CD4-positive, alpha-beta T cell treated with Interferon alpha-2 for 1 hour (primary cell): ENCODE measurements at regions not wholly inside any gene's neighbourhood (a gene's known extent, or its start where the extent isn't known, plus 50 kb on each side); places are given as distances from the start of the nearest gene placed in this dataset.

ENCODE experiments used
- DNase-seq, 2 donors: peaks; one replicate each; pipeline ENCODE4 v3.0.0-alpha.2; 2020 to 2022

DNA sequence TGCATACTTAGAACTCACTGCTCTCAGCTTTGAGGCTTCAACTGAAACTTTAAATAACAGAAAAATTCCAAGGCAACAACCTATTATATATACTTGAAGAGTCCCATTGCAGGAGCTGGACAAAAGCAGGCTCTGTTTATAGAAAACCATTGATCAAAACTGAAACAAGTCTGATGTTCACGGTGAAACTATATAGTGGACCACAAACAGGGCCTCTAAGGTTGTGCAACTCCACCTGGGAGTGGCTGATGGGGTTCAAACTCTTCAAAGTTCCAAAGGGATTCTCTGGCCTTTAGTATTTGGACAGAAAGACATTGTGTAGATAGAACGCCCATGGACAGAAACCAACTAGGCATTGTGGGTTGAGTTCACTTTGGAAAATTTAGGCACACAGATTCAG, 140.3 kb downstream of the ZC3H11B start:
- no peak for DNase-seq

DNA sequence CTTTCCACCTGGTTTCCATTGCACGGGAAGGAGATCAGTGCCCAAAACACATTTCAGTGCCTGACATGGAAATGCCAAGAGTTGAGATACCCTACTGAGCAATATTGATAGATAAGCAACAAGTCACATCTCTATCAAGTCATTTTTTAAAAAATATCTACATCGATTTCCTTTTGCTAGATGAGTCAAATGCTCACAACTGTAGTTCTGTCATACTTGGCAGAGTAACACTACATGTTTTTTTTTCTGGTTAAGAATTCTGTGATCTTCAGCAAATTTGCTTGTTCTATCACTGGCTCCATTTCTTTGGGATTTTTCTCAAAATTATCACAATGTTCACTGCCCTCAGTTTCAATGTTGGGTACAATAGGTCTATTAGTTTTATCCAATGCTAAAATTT, 145.4 kb downstream of the ZC3H11B start:
- DNase-seq: no peak

DNA sequence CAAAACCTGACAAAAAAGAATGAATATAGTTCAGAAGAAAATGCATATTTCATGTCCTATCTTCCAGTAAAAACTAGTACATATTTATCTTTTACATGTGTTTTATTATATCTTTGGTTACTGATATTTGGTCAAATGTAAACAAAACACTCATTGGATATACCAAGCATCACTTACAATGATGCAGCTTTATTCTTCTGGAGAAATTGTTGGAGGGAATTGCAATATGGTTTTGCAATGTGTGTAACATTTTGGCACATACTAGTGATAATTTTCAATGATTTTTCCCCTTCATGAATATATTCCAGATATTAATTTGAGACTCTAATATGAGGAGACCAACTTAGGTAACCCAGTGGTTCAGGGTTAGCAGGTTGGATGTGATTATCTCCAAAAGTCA, 146.1 kb downstream of the ZC3H11B start:
- no peak for DNase-seq

DNA sequence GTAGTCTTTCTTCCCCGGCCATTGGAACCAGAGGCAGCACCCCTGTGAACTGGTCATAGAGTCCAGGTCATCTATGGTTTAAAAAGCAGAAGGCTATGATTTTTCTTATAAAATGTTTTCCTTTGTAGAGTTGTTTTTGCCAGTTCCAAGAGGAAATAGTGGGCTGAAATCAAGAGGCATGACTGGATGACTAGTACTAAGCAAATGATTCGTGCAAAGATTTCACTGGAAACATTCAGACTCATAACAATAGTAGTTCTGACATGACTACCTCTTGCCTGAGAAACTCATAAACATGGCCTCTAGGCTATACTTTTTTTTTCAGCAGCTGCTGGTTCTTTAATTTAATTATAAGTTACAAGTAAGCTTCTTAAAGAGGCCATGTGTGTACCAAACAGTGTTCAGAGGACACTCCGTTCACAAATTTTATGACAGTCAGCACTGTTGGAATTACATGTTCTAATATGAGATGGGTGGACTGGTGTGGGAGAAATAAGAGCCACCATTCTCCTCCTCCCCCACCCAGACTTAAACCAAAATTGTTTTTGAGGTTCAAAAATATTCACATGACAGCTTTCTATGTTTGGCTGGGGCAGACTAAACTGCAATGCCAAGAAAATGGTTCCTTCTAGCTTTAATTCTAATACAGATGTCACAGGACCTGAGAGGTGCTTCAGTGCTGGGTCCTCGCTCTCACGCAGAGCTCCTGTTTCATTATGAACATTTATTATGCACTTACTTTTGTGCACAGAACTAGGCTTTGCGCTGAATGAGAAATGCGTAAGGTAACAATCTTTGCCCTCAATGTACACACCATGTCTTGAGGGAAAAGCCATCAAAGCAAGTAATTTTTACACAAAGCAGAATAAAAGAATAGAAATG, 147.5 kb downstream of the ZC3H11B start:
- DNase-seq: no peak

DNA sequence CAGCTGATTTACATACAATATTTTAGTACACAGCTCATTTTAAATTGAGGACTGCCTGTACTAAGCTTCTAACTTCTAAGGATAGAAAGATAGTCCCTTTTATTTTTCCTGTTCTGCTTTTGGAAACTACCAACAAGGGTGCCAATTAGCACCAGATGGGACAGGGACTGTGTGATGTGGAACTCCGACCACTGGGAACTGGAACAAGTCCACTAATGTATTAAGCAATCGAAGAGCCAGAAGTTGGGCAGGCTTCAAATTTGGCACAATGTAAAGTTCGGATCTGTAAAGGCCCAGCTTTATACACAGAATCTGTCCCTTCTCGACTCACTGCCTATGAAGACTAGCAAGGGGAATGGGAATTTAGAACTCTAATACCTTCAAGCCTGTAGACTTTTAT, 149.3 kb downstream of the ZC3H11B start:
- no peak for DNase-seq

DNA sequence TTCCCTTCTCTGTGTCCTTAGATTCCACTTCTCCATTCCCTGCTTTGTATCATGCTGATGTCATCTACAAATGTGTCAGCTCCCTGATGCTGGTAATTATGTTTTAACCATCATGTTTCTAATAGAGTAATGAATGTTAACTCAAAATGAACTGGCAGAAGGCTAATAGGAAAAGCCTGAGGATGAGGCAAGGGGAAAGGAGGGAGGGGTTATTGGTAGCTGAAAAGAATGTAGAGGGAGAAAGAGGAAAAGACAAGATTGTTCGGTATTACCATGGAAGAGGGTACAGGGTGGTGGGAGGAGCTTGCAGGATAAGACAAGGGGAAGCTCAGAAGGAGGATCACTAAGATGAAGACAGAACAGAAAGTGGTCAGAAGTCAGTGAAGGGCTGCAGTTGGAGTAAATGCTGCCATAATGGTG, 150.9 kb downstream of the ZC3H11B start:
- DNase-seq: no peak

DNA sequence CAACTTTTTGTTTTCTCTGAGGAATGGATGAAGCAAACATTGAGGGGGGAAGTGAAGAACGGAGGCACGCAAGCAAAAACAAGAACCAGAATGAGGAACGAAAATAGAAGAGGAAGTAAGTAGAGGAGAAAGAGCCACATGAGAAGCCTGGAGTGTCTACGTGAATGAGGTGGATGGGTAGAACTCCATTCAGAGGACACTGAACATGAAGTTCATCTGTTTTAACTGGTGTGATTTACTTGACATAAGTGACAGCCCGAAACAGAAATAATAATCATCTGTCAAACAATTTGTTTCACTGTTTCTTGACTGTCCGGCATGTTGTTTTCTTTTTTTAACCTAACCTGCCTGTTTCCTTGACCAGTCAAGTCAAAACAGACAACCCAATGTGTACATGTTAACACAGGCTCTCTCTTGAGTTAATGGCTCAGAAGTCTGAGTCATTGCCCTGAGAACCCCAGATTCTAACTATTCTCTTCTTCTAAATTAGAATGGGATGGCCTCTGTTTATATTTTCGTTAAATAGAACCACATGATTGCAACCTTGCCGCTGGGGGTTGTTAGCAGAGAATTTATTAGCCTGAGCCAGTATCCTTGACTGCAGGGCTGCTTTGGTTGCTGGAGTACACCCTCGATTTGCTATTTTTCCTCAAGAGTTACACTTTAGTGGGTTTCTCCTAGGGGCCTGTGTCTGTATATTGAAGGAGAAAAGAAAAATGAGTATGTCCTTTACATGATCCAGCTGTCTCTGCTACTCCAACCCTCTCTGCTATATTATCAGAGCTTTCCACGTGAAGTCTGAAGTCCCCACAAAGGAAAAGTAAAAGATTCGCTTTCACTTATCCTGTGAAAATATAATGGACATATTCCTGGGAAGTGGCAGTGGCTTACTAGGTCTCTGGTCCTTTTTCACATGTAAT, 151.7 kb downstream of the ZC3H11B start:
- DNase-seq: peak in 1 of 2 donors; percentile 2

DNA sequence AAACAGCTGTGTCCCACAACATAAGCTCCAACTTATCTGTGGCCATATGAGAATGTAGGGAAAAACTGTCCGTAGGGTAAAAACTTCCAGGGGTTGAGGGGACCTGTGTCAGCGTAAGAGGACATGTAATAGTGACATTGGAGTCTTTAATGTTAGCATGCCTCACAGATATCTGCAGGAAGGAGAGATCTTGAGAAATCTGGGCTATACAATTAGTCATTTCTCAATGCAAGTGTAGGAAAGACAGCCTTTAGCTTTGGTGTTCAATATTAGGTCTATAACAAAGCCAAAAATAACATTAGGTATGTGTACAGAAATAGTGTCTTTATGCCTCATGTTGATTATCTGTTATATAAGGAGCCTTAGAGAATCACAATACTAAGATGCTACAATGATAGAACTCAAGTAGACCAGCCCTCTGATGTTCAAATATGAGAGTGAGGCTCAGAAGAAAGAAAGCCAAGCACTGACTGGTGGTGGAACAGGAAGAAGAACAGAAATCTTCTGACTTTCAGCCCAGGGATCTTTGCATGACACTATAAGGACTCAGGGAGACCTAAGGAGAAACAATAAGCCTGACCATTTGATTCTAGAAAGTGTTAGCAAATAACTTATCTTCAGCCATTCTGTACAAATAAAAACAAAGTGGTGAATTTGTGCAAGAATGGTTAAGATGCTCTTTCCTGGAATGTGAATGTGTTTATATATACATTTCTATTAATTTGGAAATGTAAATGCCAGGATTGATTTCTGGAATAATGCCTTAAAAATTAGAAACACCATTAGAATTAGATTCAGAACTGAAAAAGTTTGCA, 152.6 kb downstream of the ZC3H11B start:
- DNase-seq: no peak

DNA sequence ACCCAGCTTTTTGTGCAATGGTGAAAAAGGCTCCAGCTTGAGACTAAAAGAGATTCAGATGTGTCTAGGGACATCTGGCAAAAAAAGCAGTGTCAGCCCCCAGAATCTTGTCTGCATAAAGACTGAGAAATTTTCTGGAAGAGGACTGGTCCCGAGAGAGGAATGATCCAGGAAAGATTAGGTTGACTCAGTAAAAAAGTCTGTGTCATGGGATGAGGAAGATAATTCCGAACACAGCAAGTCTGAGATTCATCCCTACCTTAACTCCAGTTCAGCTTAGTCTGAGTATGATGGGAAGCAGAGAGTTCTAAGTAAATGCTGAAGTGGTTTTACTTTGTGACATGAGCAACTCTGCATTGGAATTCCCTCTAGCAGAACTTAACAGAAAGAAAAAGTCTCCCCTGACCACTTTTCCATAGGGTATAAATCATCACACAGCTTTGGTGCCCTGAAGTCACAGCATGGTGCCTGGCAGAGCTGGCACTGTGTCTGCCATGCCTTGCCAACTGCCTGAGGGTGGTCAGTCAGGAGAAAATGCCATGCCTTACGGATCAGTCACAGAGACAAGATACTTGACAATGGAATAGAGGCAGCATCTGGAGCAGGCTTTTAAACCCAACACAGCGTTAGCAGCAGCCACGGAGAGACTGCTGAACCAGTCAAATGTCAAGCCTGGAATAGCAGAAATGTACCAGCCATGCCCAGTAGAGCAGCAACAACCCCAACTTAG, 153.4 kb downstream of the ZC3H11B start:
- DNase-seq: no peak

DNA sequence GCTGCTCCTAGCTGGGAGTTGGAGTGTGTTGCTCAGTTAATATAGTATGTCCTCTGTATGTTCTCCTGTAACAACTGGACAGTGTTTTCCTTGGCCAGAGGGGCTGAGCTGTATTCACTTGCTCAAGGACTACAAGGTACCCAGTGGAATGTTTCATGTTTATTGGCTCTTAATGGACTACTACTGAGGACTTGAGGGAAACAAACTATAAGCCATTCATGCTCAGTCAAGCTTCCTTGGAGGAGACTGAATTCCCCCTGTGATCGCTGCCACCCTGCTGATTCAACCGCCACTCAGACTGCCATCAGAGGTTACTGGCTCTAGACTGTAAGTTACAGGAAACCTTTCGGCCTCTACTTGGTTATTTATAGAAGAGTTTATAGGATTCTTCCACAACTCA, 166.6 kb downstream of the ZC3H11B start:
- DNase-seq: no peak

DNA sequence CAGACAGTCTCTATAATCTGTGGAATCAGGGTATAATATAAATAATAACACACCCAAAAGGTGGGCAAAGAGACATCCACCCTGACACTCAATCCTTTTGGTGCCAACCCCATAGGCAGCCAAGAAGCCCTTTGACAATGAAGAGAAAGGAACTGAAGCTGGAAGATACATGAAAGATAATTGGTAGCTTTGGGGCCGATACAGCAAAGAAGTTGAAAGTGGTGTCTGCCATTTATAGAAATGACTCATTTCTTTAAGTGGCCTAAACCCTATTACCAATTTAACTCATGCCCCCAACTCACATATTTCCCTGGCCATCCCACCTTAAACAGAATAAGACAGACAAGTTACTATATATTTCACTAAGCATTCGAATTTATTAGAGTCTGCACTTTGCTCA, 167.0 kb downstream of the ZC3H11B start:
- DNase-seq: no peak

DNA sequence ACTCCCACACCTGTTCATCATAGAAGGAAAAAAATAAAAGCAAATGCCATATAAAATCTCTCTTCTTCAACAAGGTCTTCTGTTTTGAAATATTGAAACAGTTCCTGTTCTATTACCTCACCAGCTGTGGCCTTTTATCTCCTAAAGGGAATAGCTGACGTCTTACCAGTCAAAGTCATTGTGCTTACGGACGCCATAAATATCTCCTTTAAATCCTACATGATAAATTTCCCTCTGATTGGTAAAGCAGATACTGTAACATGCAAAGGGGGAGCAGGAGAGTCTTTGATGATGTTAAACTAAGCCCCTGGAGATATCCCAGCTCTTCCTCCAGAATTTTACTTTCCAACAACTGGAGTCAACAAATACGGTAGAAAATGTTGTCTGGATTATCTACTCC, 168.4 kb downstream of the ZC3H11B start:
- DNase-seq: no peak

DNA sequence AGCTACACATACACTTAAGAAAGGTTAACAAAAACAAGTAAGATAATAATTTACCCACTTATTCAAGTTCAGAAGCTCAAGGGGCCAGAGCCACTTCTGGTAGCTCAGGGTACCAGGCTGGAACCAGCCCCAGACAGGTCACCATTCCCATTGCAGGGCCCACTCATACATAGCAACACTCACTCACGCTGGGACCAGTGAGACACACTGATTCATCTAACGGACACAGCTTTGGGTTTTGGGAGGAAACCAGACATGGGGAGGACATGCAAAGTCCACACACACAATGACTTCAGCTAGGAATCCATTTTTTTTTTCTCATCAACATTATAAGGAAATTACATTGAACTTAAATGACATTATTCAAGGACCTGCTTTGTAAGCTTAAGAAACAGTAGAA, 169.1 kb downstream of the ZC3H11B start:
- DNase-seq: no peak

DNA sequence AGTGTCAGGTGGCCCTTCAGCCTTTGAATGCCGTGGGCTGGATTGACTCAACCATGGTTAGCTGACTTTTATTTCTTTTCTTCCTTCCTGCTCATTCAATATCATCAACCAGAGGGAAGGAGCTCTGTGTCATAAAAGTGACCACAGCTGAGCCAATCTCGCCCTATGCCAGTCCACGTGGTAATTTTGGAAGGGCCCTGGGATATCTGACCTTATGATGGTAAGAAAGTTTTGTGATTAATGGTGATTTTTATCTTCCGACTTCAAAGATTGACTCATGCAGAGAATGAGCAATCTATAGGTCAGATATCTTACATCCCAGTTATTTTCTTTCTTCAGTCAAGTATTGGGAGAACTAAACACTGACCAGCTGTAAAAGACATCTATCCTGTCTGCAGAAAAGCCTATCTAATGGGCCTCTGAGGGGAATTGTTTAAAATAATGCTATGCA, 170.3 kb downstream of the ZC3H11B start:
- DNase-seq: no peak

DNA sequence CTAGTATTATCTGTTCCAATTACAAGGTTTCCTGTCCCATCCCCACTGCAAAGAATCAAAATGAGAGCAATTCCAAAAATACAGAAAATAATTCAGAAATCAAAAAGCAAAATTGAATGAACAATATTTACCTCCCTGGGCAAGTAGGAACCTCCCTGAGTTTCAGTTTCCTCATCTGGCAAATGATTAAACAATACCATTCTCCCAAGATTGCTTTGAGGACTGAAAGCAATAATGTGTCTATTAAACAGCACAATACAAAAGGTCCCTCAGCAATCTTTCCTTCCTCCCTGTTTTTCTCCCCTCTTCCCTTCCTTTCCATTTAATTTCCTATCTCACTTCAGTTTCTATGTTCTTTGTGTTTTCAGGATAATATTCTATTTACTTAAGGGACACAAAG, 171.0 kb downstream of the ZC3H11B start:
- no peak for DNase-seq

DNA sequence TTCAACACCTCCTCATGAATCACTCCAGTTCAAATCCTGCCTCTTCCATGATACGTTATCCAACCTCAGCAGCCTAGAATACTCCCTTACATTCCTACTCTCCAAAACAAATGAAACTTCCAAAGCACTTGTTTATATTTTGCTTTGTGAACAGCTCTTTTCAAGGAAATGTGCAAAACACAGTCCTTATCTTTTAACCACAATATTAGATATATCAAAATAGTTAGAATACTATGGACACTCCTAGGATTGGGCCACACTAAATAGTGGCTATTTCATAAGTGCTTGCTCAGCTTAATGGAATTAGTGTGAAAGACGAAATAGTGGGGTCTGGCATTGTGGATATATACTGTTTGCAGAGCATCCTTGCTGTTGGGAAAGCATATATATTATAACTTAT, 173.5 kb downstream of the ZC3H11B start:
- no peak for DNase-seq

DNA sequence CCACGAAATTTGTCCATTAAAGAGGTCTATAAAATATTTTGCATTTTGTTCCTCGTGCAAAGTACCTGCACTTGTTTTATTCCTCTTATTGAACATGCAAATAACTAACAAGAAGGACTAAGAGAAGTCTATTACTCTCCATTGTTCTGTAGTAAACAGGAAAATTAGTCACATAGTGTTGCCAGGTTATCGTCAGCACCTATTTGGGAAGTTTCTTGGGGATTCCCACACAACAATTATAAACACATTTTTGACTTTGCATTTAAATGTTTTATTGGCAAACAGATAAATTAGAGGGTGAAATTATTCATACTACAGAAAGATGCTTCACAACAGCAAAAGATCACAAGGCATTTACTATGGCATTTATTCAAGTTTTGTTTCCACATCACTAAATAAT, 174.5 kb downstream of the ZC3H11B start:
- no peak for DNase-seq

DNA sequence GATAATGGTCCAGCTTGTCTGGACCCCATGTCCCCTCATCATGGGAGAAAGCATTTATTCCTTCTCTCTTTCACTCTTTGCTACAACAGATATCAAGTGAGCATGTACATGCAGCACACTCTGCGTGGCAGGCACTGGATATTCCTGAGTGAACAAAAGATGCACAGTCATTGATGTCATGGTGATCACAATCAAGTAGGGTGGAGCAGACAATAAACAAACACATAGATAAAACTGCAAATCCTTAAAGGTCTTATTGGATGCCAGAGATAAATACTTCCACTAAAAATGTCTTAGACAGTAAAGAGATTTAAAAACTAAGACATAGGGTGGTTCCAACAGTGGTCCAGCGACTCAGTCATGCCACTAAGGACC, 178.0 kb downstream of the ZC3H11B start:
- DNase-seq: no peak

DNA sequence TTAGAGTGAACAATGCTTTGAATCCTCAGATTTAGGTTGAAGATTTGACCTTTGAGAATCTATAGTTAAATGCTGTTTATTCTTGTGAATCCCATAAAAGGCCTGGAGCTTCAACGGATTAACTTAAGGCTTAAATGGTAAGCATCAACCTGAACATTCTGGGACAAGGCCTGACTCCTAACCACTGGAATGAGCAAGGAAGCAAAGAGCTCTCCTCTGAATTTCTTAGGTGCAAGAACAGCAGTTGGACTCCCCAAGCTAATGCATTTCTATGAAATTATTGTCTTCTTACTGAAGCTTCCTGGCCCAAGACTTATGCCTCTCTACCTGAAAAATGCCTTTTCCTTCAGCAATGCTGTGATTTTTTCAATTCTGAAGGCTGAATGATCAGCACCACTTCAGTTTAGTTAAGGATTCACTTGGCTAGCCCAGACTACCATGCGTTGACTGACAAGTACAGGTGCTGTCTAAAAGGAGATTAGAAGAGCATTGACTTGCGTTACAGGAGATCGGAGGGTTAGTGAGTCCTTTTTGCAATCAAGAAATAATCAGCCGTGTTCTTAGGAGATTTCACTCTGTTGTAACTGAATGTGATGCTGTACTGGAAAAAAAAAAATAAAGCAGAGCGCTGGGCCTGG, 178.5 kb downstream of the ZC3H11B start:
- no peak for DNase-seq

DNA sequence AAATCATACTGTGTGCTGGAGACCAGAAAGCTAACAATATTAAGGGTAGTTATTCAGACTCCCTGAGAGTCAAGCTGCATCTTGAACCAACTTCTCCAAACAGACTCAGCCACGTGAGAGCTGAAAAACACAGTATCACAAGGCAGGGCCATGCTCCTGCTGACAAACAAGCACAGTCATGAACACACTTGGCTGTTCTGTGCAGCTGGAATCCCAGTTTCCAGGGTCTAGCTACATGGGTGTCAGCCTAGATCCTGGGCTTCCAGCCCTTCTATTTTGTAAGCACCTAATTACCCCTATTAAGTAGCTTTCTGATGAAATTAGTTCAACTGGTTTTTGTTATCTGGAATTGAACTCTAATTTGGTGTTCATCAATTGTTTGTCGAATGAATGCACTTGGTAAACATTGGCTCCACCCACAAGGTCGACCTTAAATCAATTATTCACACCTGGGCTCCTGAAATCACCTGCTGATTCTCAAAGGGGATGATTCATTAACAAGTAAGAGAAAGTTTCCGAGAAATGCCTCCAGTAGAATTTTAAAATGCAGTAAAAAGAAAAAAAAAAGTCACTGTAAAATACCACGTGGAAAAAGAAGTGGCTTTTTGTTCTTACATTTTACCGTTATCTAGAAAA, 179.3 kb downstream of the ZC3H11B start:
- no peak for DNase-seq

DNA sequence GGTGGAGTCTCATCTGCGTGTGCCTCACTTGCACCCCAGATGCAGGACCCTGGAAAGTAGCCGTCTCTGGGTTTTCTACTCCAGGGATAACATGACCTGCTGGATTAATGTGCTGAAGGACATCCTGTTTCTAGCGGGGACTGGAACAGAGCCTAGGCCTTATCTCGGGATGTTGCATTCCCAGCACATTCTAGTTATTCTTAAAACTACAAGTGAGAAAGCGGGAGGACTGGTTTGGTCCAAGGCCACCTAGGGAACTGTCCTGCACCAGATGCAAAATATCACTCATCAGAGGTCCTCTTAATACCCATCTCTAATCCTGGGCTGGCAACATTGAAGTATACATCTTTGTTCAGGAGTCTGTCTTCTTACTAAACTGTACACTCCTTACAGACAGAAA, 179.9 kb downstream of the ZC3H11B start:
- DNase-seq: no peak
